ENCODE measurements at regions not wholly inside any gene's neighbourhood (a gene's known extent, or its start where the extent isn't known, plus 50 kb on each side); places are given as distances from the start of the nearest gene placed in this dataset.

GRCh38 chr1:143584508-143584907 is 387.3 kb downstream of the FAM72C start:
- no peak for TF ChIP-seq CTCF (IDR thresholded peaks at IDR 0.05)

- TF ChIP-seq CTCF (IDR thresholded peaks at IDR 0.05) = no peak
These were observed 396.8 kb downstream of the FAM72C start for GRCh38 chr1:143574891-143575520.

- TF ChIP-seq CTCF (IDR thresholded peaks at IDR 0.05) = no peak
These were observed 418.2 kb downstream of the FAM72C start for GRCh38 chr1:143553627-143554026.

GRCh38 chr1:143497374-143497747 is 474.4 kb downstream of the FAM72C start:
- no peak for TF ChIP-seq CTCF (IDR thresholded peaks at IDR 0.05)
